ENCODE measurements at regions not wholly inside any gene's neighbourhood (a gene's known extent, or its start where the extent isn't known, plus 50 kb on each side); places are given as distances from the start of the nearest gene placed in this dataset.
A peak's percentile ranks its signal among the peaks of the same experiment; 100 is the strongest.

GRCh38 chr15:62218841-62219240, 53.8 kb upstream of the C2CD4B start:
- H3K27ac ChIP-seq (ENCODE audit: low read length) = no peak overlapping the region
- H3K4me3 ChIP-seq (ENCODE audit: low read length) = no peak overlapping the region
- no peak for DNase-seq (ENCODE audit: low read depth, low spot score)
- no peaks in the 10 kb centered on the region; the same call in 1 of the 2 replicates for H3K9me3 ChIP-seq (ENCODE audit: control insufficient read depth, insufficient read depth, low read length)
- WGBS (ENCODE audit: insufficient coverage, insufficient read length) = 100% methylated on average over 1 of the region's 15 CpGs
- no peaks in the 10 kb centered on the region for H3K27me3 ChIP-seq (ENCODE audit: control insufficient read depth, insufficient read depth, low read length)
- H3K36me3 ChIP-seq (ENCODE audit: control insufficient read depth, insufficient read depth, low read length) = no peaks in the 10 kb centered on the region
- H3K4me1 ChIP-seq (ENCODE audit: control insufficient read depth, insufficient read depth, low read length) = no peaks in the 10 kb centered on the region

- Histone ChIP-seq H3K27ac (ENCODE audit: low read length) (no peak overlapping the region), H3K27me3 (ENCODE audit: control insufficient read depth, insufficient read depth, low read length) (no peaks in the 10 kb centered on the region), H3K4me1 (ENCODE audit: control insufficient read depth, insufficient read depth, low read length) (no peaks in the 10 kb centered on the region), H3K9me3 (ENCODE audit: control insufficient read depth, insufficient read depth, low read length) (no peaks in the 10 kb centered on the region; the same call in 1 of the 2 replicates), H3K4me3 (ENCODE audit: low read length) (no peak overlapping the region), H3K36me3 (ENCODE audit: control insufficient read depth, insufficient read depth, low read length) (no peaks in the 10 kb centered on the region)
- no peak for DNase-seq (ENCODE audit: low read depth, low spot score)
- no CpG with 5 or more reads among the region's 5 CpGs for WGBS (ENCODE audit: insufficient coverage, insufficient read length)
Observed at GRCh38 chr15:62219799-62220198, 54.7 kb upstream of the C2CD4B start.

DNA sequence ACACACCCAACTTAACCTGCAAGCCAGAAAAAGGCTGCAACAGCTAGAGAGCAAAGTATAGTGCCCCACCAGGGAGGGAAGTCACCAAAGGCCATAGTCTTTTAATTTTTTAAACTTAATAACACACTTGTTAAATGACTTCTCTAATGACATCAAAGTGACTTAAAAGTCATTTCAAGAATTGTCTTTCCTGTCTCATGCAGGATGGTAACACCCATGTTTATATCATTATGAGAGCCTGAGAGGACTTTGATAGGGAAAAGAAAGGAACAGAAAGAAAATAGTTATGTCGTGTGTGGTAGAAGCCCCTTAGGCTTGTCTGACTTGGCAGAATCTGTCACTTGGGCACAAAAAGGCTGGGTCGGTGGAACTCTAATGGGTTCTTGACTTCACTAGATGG, 57.9 kb upstream of the C2CD4B start:
- Histone ChIP-seq H3K27me3 (ENCODE audit: control insufficient read depth, insufficient read depth, low read length) (no peaks in the 10 kb centered on the region), H3K36me3 (ENCODE audit: control insufficient read depth, insufficient read depth, low read length) (no peaks in the 10 kb centered on the region), H3K4me3 (ENCODE audit: low read length) (no peak overlapping the region), H3K4me1 (ENCODE audit: control insufficient read depth, insufficient read depth, low read length) (no peaks in the 10 kb centered on the region), H3K9me3 (ENCODE audit: control insufficient read depth, insufficient read depth, low read length) (no peaks in the 10 kb centered on the region), H3K27ac (ENCODE audit: low read length) (no peak overlapping the region)
- no peak for DNase-seq (ENCODE audit: low read depth, low spot score)
- WGBS (ENCODE audit: insufficient coverage, insufficient read length) = no CpG with 5 or more reads among the region's 2 CpGs

- no peak for DNase-seq (ENCODE audit: low read depth, low spot score)
- no peaks in the 10 kb centered on the region for H3K27me3 ChIP-seq (ENCODE audit: control insufficient read depth, insufficient read depth, low read length)
- no peak overlapping the region for H3K4me3 ChIP-seq (ENCODE audit: low read length)
- H3K27ac ChIP-seq (ENCODE audit: low read length) = no peak overlapping the region
- H3K36me3 ChIP-seq (ENCODE audit: control insufficient read depth, insufficient read depth, low read length) = no peaks in the 10 kb centered on the region
- no peaks in the 10 kb centered on the region for H3K9me3 ChIP-seq (ENCODE audit: control insufficient read depth, insufficient read depth, low read length)
- peaks cover under 1% of the 10 kb centered on the region; the same call in 1 of the 2 replicates for H3K4me1 ChIP-seq (ENCODE audit: control insufficient read depth, insufficient read depth, low read length)
- no CpG with 5 or more reads among the region's 1 CpG for WGBS (ENCODE audit: insufficient coverage, insufficient read length)
Observed at GRCh38 chr15:62228604-62229003, 63.5 kb upstream of the C2CD4B start.

GRCh38 chr15:62231856-62232255, 66.8 kb upstream of the C2CD4B start:
- Histone ChIP-seq H3K4me3 (ENCODE audit: low read length) (no peak overlapping the region), H3K36me3 (ENCODE audit: control insufficient read depth, insufficient read depth, low read length) (no peaks in the 10 kb centered on the region), H3K27me3 (ENCODE audit: control insufficient read depth, insufficient read depth, low read length) (no peaks in the 10 kb centered on the region), H3K27ac (ENCODE audit: low read length) (no peak overlapping the region), H3K9me3 (ENCODE audit: control insufficient read depth, insufficient read depth, low read length) (no peaks in the 10 kb centered on the region), H3K4me1 (ENCODE audit: control insufficient read depth, insufficient read depth, low read length) (peaks cover 2% of the 10 kb centered on the region; the same call in 1 of the 2 replicates)
- no CpG with 5 or more reads among the region's 3 CpGs for WGBS (ENCODE audit: insufficient coverage, insufficient read length)
- no peak for DNase-seq (ENCODE audit: low read depth, low spot score)

DNA sequence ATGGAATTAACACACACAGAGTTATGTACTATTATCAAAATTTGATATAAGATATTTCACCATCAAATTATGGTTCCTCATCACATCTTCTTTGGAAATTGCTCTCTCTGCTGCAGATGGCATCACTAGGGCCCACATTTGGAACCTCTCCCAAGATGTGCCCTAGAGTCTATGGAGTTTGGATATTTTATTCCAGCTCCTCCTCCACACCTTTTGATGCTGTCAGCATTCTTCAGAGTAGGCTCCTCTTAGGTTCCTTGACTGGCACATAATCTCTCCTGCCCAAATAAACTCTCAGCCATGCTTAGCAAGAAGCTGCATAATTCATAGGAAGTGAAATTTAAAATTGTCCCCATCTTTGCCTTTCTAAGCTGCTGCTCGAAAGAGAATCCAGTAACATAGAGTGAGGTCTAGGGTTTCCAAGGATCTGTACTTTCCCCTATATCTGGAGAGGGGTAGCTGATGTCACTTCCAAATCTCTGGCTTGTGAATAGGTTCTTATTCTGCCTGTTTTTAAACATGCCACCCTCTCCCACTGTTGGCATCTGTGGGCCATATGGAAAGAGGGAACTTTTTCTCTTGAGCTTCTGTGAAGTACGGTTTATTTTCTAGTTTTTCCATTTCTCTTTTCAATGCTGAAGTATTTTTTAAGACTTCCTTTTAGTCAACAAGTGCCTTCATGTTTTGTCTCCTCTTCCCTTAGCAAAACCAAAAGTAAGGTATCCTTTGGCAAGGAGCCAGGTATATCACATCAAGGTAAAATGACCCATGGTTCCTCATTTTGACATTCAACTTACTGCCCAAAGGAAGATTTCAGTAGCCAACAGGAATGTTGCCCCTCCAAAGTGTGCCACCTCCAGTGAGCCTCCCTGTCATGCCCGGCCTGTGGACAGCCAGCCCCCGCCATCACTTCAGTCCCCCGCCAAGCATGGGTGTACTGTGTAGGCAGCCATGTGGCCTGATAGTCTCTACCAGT, 75.3 kb upstream of the C2CD4B start:
- Histone ChIP-seq H3K4me1 (ENCODE audit: control insufficient read depth, insufficient read depth, low read length) (no peaks in the 10 kb centered on the region), H3K27me3 (ENCODE audit: control insufficient read depth, insufficient read depth, low read length) (no peaks in the 10 kb centered on the region), H3K36me3 (ENCODE audit: control insufficient read depth, insufficient read depth, low read length) (no peaks in the 10 kb centered on the region), H3K27ac (ENCODE audit: low read length) (no peak overlapping the region), H3K4me3 (ENCODE audit: low read length) (no peak overlapping the region), H3K9me3 (ENCODE audit: control insufficient read depth, insufficient read depth, low read length) (no peaks in the 10 kb centered on the region)
- no CpG with 5 or more reads among the region's 5 CpGs for WGBS (ENCODE audit: insufficient coverage, insufficient read length)
- no peak for DNase-seq (ENCODE audit: low read depth, low spot score)

DNA sequence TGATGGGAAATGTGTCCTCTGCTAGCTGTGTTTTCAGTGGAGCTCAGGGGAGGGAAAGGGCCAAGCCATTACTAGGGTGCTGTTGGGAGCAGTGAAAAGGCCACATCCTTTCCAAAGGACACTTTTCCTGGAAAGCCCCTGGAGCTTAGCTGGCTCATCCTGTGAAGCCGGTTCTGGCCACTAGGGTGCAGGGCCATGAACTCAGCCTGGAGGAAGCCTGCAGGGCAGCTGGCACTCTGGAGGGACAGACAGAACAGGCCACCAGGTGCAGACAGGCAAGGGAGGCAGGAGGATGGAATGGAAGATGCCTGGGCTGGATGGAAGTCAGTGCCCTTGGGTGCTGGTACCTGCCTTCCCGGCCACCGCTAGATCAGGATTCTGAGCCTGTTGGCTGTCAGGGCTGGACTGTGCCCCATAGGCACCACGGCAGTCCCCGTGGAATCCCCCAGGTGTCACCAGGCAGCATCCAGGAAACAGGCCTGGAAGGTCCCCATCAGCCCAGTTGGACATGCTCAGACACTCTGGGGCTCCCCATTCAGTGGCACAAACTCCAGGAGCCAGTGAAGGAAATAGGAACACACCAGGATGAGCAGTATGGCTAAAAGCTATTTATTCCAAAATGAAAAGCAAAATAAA, 76.2 kb upstream of the C2CD4B start:
- Histone ChIP-seq H3K4me1 (ENCODE audit: control insufficient read depth, insufficient read depth, low read length) (no peaks in the 10 kb centered on the region), H3K27me3 (ENCODE audit: control insufficient read depth, insufficient read depth, low read length) (no peaks in the 10 kb centered on the region), H3K36me3 (ENCODE audit: control insufficient read depth, insufficient read depth, low read length) (no peaks in the 10 kb centered on the region), H3K4me3 (ENCODE audit: low read length) (no peak overlapping the region), H3K27ac (ENCODE audit: low read length) (no peak overlapping the region), H3K9me3 (ENCODE audit: control insufficient read depth, insufficient read depth, low read length) (no peaks in the 10 kb centered on the region)
- WGBS (ENCODE audit: insufficient coverage, insufficient read length) = no CpG with 5 or more reads among the region's 5 CpGs
- DNase-seq (ENCODE audit: low read depth, low spot score) = peak; percentile 45

GRCh38 chr15:62242999-62243398, 77.9 kb upstream of the C2CD4B start:
- Histone ChIP-seq H3K4me1 (ENCODE audit: control insufficient read depth, insufficient read depth, low read length) (no peaks in the 10 kb centered on the region), H3K36me3 (ENCODE audit: control insufficient read depth, insufficient read depth, low read length) (no peaks in the 10 kb centered on the region), H3K4me3 (ENCODE audit: low read length) (no peak overlapping the region), H3K27me3 (ENCODE audit: control insufficient read depth, insufficient read depth, low read length) (no peaks in the 10 kb centered on the region), H3K9me3 (ENCODE audit: control insufficient read depth, insufficient read depth, low read length) (no peaks in the 10 kb centered on the region), H3K27ac (ENCODE audit: low read length) (no peak overlapping the region)
- no peak for DNase-seq (ENCODE audit: low read depth, low spot score)
- WGBS (ENCODE audit: insufficient coverage, insufficient read length) = no CpG with 5 or more reads among the region's 7 CpGs

- WGBS (ENCODE audit: insufficient coverage, insufficient read length) = no CpG with 5 or more reads among the region's 6 CpGs
- no peaks in the 10 kb centered on the region for H3K9me3 ChIP-seq (ENCODE audit: control insufficient read depth, insufficient read depth, low read length)
- no peaks in the 10 kb centered on the region for H3K36me3 ChIP-seq (ENCODE audit: control insufficient read depth, insufficient read depth, low read length)
- H3K4me1 ChIP-seq (ENCODE audit: control insufficient read depth, insufficient read depth, low read length) = no peaks in the 10 kb centered on the region
- no peak overlapping the region for H3K4me3 ChIP-seq (ENCODE audit: low read length)
- no peaks in the 10 kb centered on the region for H3K27me3 ChIP-seq (ENCODE audit: control insufficient read depth, insufficient read depth, low read length)
- H3K27ac ChIP-seq (ENCODE audit: low read length) = no peak overlapping the region
- no peak for DNase-seq (ENCODE audit: low read depth, low spot score)
Observed at GRCh38 chr15:62244762-62245161, 79.7 kb upstream of the C2CD4B start.

DNA sequence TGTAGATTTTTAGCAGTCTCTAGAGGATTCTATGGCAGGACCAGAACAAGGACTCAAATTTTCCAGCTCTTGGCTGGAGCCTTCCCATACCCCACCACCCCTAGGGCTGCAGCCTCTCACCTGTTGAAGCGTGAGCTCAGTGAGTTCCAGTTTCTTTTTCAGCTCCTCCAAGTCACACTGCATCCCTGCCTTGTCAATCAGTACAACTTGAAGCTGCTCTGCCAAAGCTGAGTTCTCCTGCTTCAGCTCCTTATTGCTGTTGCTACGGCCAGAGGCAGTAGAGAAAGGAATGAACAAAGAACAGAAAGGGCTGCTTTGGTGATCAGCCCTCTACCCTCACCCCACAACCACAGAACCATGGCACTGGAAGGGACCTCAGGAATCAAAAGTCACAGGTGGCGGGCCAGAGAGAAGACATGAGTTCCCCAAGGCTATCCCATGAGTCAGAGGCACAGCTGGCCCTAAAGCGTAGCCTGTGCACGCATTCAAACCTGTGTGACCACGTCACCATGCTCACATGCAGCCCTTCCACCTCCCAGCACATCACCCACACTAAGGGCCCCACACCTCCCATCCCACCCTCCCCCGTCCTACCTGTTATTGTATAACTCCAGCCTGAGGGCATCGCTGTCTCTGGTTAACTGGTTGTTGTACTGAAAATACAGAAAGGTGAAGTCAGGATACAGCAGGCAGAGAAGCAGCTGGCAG, 83.3 kb upstream of the C2CD4B start:
- no peaks in the 10 kb centered on the region for H3K4me1 ChIP-seq (ENCODE audit: control insufficient read depth, insufficient read depth, low read length)
- H3K4me3 ChIP-seq (ENCODE audit: low read length) = no peak overlapping the region
- no peaks in the 10 kb centered on the region for H3K27me3 ChIP-seq (ENCODE audit: control insufficient read depth, insufficient read depth, low read length)
- no CpG with 5 or more reads among the region's 8 CpGs for WGBS (ENCODE audit: insufficient coverage, insufficient read length)
- no peaks in the 10 kb centered on the region for H3K9me3 ChIP-seq (ENCODE audit: control insufficient read depth, insufficient read depth, low read length)
- DNase-seq (ENCODE audit: low read depth, low spot score) = no peak
- H3K36me3 ChIP-seq (ENCODE audit: control insufficient read depth, insufficient read depth, low read length) = no peaks in the 10 kb centered on the region
- H3K27ac ChIP-seq (ENCODE audit: low read length) = no peak overlapping the region
